DND-41 (cell line): ENCODE measurements at regions not wholly inside any gene's neighbourhood (a gene's known extent, or its start where the extent isn't known, plus 50 kb on each side); places are given as distances from the start of the nearest gene placed in this dataset.

Source experiments
- ATAC-seq: fragments of 200-7000 bp; cut with Tn5 transposase; 3 replicates; pipeline ENCODE4 v1.9.1; 2021; ENCODE audit warnings: low read depth; ENCODE audit not compliant: insufficient read depth
- DNase-seq: peaks from one replicate; pipeline ENCODE4 v3.0.0-alpha.2; 2020
- H2AFZ ChIP-seq: 2 replicates; pipeline ENCODE4 v1.6.0; 2012; ENCODE audit warnings: low read depth, low read length
- H3K27ac ChIP-seq: 2 replicates; pipeline ENCODE4 v1.5.1; 2012; ENCODE audit warnings: low read length, inconsistent platforms
- H3K27me3 ChIP-seq: fragments of 200-600 bp; sonication (generic); 2 replicates; pipeline ENCODE4 v1.6.0; 2012; ENCODE audit warnings: low read length, mild to moderate bottlenecking, inconsistent platforms; ENCODE audit not compliant: insufficient read depth, poor library complexity
- H3K36me3 ChIP-seq: 2 replicates; pipeline ENCODE4 v1.5.1; 2012; ENCODE audit warnings: low read length, inconsistent platforms; ENCODE audit not compliant: insufficient read depth
- H3K4me1 ChIP-seq: 2 replicates; pipeline ENCODE4 v1.5.1; 2012; ENCODE audit warnings: mild to moderate bottlenecking, low read length; ENCODE audit not compliant: insufficient read depth
- H3K4me2 ChIP-seq: 2 replicates; pipeline ENCODE4 v1.6.0; 2012; ENCODE audit warnings: mild to moderate bottlenecking, moderate library complexity, low read length, inconsistent platforms; ENCODE audit not compliant: insufficient read depth
- H3K4me3 ChIP-seq, 2 experiments: fragments of 200-600 bp in 1 of 2; shearing (Covaris generic) in 1 of 2; 2 replicates each; pipeline ENCODE4 v1.5.1; 2012 to 2016; ENCODE audit warnings: inconsistent platforms in 2 of 2, low read length in 2 of 2, mild to moderate bottlenecking in 2 of 2, low read depth in 1 of 2, moderate library complexity in 1 of 2
- H3K79me2 ChIP-seq: 2 replicates; pipeline ENCODE4 v1.6.0; 2012; ENCODE audit warnings: low read length, inconsistent platforms; ENCODE audit not compliant: insufficient read depth
- H3K9ac ChIP-seq: 2 replicates; pipeline ENCODE4 v1.6.0; 2012; ENCODE audit warnings: low read depth, mild to moderate bottlenecking, inconsistent platforms, low read length, moderate library complexity
- H3K9me3 ChIP-seq: 2 replicates; pipeline ENCODE4 v1.5.1; 2012; ENCODE audit warnings: low read length, moderate library complexity, mild to moderate bottlenecking, inconsistent platforms; ENCODE audit not compliant: insufficient read depth, severe bottlenecking
- H4K20me1 ChIP-seq: 2 replicates; pipeline ENCODE4 v1.6.0; 2012; ENCODE audit warnings: low read length; ENCODE audit not compliant: insufficient read depth
- EZH2 ChIP-seq: IDR thresholded peaks from 3 replicates; pipeline ENCODE4 v1.6.1; 2012; ENCODE audit warnings: borderline replicate concordance, low read depth, mild to moderate bottlenecking, moderate library complexity, low read length, inconsistent platforms; ENCODE audit not compliant: severe bottlenecking
- TF ChIP-seq, protein P1 (sequence below): IDR thresholded peaks from 2 replicates; pipeline ENCODE4 v1.5.1; 2012; ENCODE audit warnings: borderline replicate concordance, low read length, moderate library complexity, mild to moderate bottlenecking; ENCODE audit not compliant: poor library complexity, severe bottlenecking; ENCODE audit errors: extremely low read depth

- Histone ChIP-seq H3K4me1 (no peaks in the 10 kb centered on the region), H2AFZ (no peak overlapping the region), H4K20me1 (no peaks in the 10 kb centered on the region), H3K36me3 (no peaks in the 10 kb centered on the region), H3K4me2 (no peak overlapping the region), H3K79me2 (no peaks in the 10 kb centered on the region), H3K4me3 (no peak overlapping the region), H3K27me3 (peaks cover 24% of the 10 kb centered on the region), H3K9ac (no peak overlapping the region), H3K27ac (no peak overlapping the region), H3K9me3 (no peaks in the 10 kb centered on the region)
- DNase-seq (no peak), ATAC-seq (no peak)
- TF ChIP-seq, protein P1, sequence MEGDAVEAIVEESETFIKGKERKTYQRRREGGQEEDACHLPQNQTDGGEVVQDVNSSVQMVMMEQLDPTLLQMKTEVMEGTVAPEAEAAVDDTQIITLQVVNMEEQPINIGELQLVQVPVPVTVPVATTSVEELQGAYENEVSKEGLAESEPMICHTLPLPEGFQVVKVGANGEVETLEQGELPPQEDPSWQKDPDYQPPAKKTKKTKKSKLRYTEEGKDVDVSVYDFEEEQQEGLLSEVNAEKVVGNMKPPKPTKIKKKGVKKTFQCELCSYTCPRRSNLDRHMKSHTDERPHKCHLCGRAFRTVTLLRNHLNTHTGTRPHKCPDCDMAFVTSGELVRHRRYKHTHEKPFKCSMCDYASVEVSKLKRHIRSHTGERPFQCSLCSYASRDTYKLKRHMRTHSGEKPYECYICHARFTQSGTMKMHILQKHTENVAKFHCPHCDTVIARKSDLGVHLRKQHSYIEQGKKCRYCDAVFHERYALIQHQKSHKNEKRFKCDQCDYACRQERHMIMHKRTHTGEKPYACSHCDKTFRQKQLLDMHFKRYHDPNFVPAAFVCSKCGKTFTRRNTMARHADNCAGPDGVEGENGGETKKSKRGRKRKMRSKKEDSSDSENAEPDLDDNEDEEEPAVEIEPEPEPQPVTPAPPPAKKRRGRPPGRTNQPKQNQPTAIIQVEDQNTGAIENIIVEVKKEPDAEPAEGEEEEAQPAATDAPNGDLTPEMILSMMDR: no peak
- TF ChIP-seq EZH2: no peak
Measured at GRCh38 chr5:39584927-39585326, 160.1 kb upstream of the DAB2 start.

GRCh38 chr5:39580702-39581453 is 156.1 kb upstream of the DAB2 start:
- Histone ChIP-seq H3K4me1 (no peaks in the 10 kb centered on the region), H3K36me3 (no peaks in the 10 kb centered on the region), H3K27me3 (peaks cover 16% of the 10 kb centered on the region), H2AFZ (no peak overlapping the region), H3K9me3 (no peaks in the 10 kb centered on the region), H3K79me2 (no peaks in the 10 kb centered on the region), H3K9ac (no peak overlapping the region), H4K20me1 (no peaks in the 10 kb centered on the region), H3K4me2 (no peak overlapping the region), H3K27ac (no peak overlapping the region), H3K4me3 (no peak overlapping the region)
- TF ChIP-seq, protein P1: no peak
- TF ChIP-seq EZH2: no peak
- ATAC-seq (no peak), DNase-seq (no peak)

DNA sequence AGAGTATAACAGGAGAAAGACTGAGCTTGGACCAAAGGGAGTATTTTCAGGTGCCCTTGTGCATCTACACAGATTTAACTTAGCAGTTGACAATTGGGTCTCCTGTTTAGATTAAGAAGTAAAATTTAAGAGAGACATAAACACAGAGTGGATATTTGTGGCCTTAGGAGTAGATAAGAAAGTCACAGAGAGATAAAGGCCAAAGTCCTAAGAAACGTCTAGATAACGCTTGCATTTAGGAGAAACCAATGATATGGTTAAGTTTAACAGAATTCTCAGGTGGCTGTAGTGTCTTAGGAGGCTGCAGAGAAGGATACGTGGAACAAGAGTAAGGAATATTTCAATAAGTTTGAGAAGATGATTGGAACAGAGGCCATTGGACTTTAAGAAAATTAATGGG is 155.0 kb upstream of the DAB2 start:
- no peaks in the 10 kb centered on the region for H3K9me3 ChIP-seq
- H3K27me3 ChIP-seq: peaks cover 11% of the 10 kb centered on the region
- ATAC-seq (no peak), DNase-seq (no peak)
- no peak overlapping the region for H3K27ac ChIP-seq
- H3K9ac ChIP-seq: no peak overlapping the region
- no peak overlapping the region for H2AFZ ChIP-seq
- no peak for TF ChIP-seq EZH2
- TF ChIP-seq, protein P1: no peak
- H3K36me3 ChIP-seq: no peaks in the 10 kb centered on the region
- no peaks in the 10 kb centered on the region for H3K4me1 ChIP-seq
- H4K20me1 ChIP-seq: no peaks in the 10 kb centered on the region
- no peak overlapping the region for H3K4me3 ChIP-seq
- H3K4me2 ChIP-seq: no peak overlapping the region
- no peaks in the 10 kb centered on the region for H3K79me2 ChIP-seq
